ENCODE measurements at regions not wholly inside any gene's neighbourhood (a gene's known extent, or its start where the extent isn't known, plus 50 kb on each side); places are given as distances from the start of the nearest gene placed in this dataset.

DNA sequence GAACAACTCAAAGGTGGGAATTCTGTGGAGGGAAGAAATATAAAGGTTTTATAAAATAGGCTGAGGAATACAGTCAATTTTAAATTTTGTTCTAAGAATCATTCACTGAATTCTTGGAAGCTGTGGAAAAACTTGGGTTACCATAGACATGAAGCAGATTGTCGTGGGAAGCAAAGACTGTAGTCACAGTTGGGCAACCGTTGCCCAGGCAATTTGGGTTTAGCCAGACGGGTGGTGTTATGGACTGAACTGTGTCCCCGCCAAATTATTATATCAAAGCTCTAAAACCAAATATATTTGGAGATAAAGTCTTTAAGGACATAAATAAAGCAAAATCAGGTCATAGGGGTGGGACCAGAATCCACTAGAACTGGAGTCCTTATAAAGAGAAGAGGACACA lies 463.7 kb upstream of the CTNND2 start:
- no peak overlapping the region for H3K27ac Mint-ChIP-seq
- ChIA-PET POLR2A (no interaction called here), CTCF (no interaction called here)
- no peak for DNase-seq
- peaks cover 10% of the 10 kb centered on the region for H3K9me3 Mint-ChIP-seq
- no peaks in the 10 kb centered on the region for H3K4me1 Mint-ChIP-seq
- H3K36me3 Mint-ChIP-seq (ENCODE audit: low read depth): no peaks in the 10 kb centered on the region
- no peak overlapping the region for H3K4me3 Mint-ChIP-seq
- H3K27me3 Mint-ChIP-seq: no peaks in the 10 kb centered on the region

DNA sequence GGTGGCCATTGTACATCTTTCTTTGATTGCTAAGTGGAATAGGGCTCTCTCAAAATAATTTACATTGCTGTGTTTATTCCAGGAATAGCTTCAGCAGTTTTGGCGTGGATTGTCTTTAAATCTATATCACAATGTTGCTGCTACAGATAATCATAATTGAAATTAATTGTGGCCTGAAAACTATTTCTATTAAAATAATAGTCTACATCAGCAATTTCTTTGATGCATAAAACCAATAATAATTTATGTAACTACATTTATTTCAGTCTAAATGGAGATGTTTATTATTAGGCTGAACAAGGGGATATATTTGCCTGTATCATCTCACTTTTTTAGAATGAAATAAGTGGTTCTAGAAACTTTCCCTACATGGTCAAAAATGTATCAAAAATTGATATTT lies 456.0 kb upstream of the CTNND2 start:
- H3K9me3 Mint-ChIP-seq: peaks cover 11% of the 10 kb centered on the region
- CTCF ChIA-PET: no interaction called here
- H3K36me3 Mint-ChIP-seq (ENCODE audit: low read depth): no peaks in the 10 kb centered on the region
- POLR2A ChIA-PET: no interaction called here
- no peaks in the 10 kb centered on the region for H3K4me1 Mint-ChIP-seq
- no peaks in the 10 kb centered on the region for H3K27me3 Mint-ChIP-seq
- H3K27ac Mint-ChIP-seq: no peak overlapping the region
- no peak overlapping the region for H3K4me3 Mint-ChIP-seq
- DNase-seq: no peak

GRCh38 chr5:12358371-12359090 lies 454.3 kb upstream of the CTNND2 start:
- no peak overlapping the region for H3K27ac Mint-ChIP-seq
- no peak for DNase-seq
- no peaks in the 10 kb centered on the region for H3K36me3 Mint-ChIP-seq (ENCODE audit: low read depth)
- POLR2A ChIA-PET: no interaction called here
- no peaks in the 10 kb centered on the region for H3K4me1 Mint-ChIP-seq
- H3K9me3 Mint-ChIP-seq: peaks cover 14% of the 10 kb centered on the region
- no peak overlapping the region for H3K4me3 Mint-ChIP-seq
- CTCF ChIA-PET: no interaction called here
- no peaks in the 10 kb centered on the region for H3K27me3 Mint-ChIP-seq

DNA sequence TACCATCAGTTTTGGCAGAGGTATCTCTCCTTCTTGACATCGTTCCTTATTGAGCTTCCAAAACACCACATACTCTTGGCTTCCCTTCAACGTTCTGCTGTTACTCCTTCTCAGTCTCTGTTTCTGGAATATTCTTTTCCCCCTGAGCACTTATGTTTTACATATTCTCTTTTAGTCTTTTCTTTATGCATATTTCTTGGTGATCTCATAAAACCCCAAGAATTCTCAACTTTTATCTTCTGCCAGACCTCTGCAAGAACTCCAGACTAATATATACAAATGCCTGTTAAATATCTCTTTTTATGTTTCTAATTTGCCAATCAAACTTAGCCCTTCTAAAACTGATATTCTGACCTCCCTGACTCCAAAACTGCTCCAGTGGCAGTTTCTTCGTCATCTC lies 453.4 kb upstream of the CTNND2 start:
- H3K27me3 Mint-ChIP-seq: no peaks in the 10 kb centered on the region
- ChIA-PET POLR2A (no interaction called here), CTCF (no interaction called here)
- peaks cover 14% of the 10 kb centered on the region for H3K9me3 Mint-ChIP-seq
- no peaks in the 10 kb centered on the region for H3K36me3 Mint-ChIP-seq (ENCODE audit: low read depth)
- H3K27ac Mint-ChIP-seq: no peak overlapping the region
- H3K4me3 Mint-ChIP-seq: no peak overlapping the region
- no peaks in the 10 kb centered on the region for H3K4me1 Mint-ChIP-seq
- no peak for DNase-seq

DNA sequence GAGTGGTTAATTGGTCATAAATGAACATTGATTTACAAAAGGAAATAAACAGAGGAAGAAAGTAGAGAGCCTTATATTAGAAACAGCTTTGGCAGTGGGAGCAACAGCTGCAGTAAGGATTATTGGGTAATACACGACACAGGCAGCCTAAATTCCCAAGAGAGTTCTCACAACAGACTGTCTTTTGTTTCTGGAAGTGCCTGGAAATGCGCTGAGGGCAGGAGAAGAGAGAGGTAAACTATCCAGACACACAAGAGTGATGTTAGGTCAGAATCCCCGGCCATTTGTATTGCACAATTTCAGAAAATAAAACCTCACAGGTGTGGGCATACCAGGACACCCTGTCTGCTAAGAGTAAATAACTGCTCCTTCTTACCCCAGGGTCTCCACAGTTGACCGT lies 450.4 kb upstream of the CTNND2 start:
- Mint-ChIP-seq H3K9me3 (peaks cover 28% of the 10 kb centered on the region), H3K27me3 (no peaks in the 10 kb centered on the region), H3K4me3 (no peak overlapping the region), H3K27ac (no peak overlapping the region), H3K4me1 (no peaks in the 10 kb centered on the region), H3K36me3 (ENCODE audit: low read depth) (no peaks in the 10 kb centered on the region)
- no peak for DNase-seq
- POLR2A ChIA-PET: no interaction called here
- CTCF ChIA-PET: no interaction called here

- Mint-ChIP-seq H3K36me3 (ENCODE audit: low read depth) (no peaks in the 10 kb centered on the region), H3K9me3 (peaks cover 11% of the 10 kb centered on the region), H3K27ac (no peak overlapping the region), H3K27me3 (no peaks in the 10 kb centered on the region), H3K4me3 (no peak overlapping the region), H3K4me1 (no peaks in the 10 kb centered on the region)
- DNase-seq: no peak
- ChIA-PET POLR2A (no interaction called here), CTCF (no interaction called here)
Measured at GRCh38 chr5:12343558-12343957, 439.3 kb upstream of the CTNND2 start.

DNA sequence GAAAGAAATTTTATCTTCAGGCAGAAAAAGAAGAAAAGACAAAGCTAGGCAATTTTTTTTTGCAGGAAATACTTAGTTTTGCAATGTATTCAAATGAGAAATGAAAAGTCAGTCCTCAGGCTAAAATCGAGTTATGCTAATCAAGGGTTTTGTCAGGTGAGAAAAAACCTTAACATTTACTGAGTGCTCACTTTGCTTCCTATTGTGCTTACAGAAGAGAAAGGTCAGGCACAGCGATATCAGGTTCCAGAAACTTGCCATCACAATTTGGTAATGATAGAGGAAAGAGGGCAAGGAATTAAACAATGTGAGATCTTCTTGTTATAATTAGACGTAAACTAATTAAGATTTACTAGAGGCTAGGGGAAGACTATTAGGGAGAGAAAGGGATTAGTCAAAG lies 431.7 kb upstream of the CTNND2 start:
- no peaks in the 10 kb centered on the region for H3K27me3 Mint-ChIP-seq

GRCh38 chr5:12332480-12332879 lies 428.2 kb upstream of the CTNND2 start:
- Mint-ChIP-seq H3K27me3 (no peaks in the 10 kb centered on the region), H3K4me1 (no peaks in the 10 kb centered on the region), H3K4me3 (no peak overlapping the region), H3K36me3 (ENCODE audit: low read depth) (no peaks in the 10 kb centered on the region), H3K9me3 (peaks cover 7% of the 10 kb centered on the region), H3K27ac (no peak overlapping the region)
- ChIA-PET POLR2A (no interaction called here), CTCF (no interaction called here)
- no peak for DNase-seq

More for the DNA sequence above, 431.7 kb upstream of the CTNND2 start:
- Mint-ChIP-seq H3K4me3 (no peak overlapping the region), H3K36me3 (ENCODE audit: low read depth) (no peaks in the 10 kb centered on the region), H3K27ac (no peak overlapping the region), H3K4me1 (no peaks in the 10 kb centered on the region), H3K9me3 (peaks cover 11% of the 10 kb centered on the region)
- CTCF ChIA-PET: no interaction called here
- no peak for DNase-seq
- POLR2A ChIA-PET: no interaction called here

GRCh38 chr5:12330993-12331588 lies 426.8 kb upstream of the CTNND2 start:
- Mint-ChIP-seq H3K9me3 (peaks cover 7% of the 10 kb centered on the region), H3K27ac (no peak overlapping the region)
- CTCF ChIA-PET: no interaction called here

DNA sequence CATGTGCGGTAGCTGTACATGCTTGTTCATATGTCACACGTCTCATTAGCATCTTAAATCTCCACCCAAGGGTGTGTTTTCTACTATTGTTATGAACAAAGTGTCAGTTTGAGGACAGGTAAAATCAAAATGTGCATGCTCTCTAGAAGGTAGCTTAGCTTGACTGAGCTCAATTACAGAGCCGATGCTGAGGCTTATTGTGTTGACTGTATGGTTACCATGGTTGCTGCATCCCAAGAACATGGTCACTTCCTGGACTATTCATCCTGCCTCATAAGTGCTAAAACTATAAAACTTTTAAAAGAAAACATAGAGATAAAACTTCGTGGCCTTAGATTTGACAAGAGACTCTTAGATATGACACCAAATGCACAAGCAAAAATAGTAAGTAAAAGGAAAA lies 426.1 kb upstream of the CTNND2 start:
- no peak overlapping the region for H3K27ac Mint-ChIP-seq
- no peaks in the 10 kb centered on the region for H3K27me3 Mint-ChIP-seq
- H3K9me3 Mint-ChIP-seq: peaks cover 5% of the 10 kb centered on the region
- CTCF ChIA-PET: no interaction called here
- no peaks in the 10 kb centered on the region for H3K4me1 Mint-ChIP-seq
- no peak overlapping the region for H3K4me3 Mint-ChIP-seq
- POLR2A ChIA-PET: no interaction called here
- H3K36me3 Mint-ChIP-seq (ENCODE audit: low read depth): no peaks in the 10 kb centered on the region
- DNase-seq: no peak

More at GRCh38 chr5:12330993-12331588, 426.8 kb upstream of the CTNND2 start:
- Mint-ChIP-seq H3K36me3 (ENCODE audit: low read depth) (no peaks in the 10 kb centered on the region), H3K27me3 (no peaks in the 10 kb centered on the region), H3K4me1 (no peaks in the 10 kb centered on the region), H3K4me3 (no peak overlapping the region)
- POLR2A ChIA-PET: no interaction called here
- DNase-seq: no peak

GRCh38 chr5:12323637-12324229 lies 419.5 kb upstream of the CTNND2 start:
- Mint-ChIP-seq H3K4me3 (no peak overlapping the region), H3K36me3 (ENCODE audit: low read depth) (no peaks in the 10 kb centered on the region), H3K27ac (no peak overlapping the region), H3K9me3 (no peaks in the 10 kb centered on the region), H3K4me1 (no peaks in the 10 kb centered on the region), H3K27me3 (no peaks in the 10 kb centered on the region)
- ChIA-PET POLR2A (no interaction called here), CTCF (no interaction called here)
- DNase-seq: no peak

GRCh38 chr5:12322042-12322441 lies 417.8 kb upstream of the CTNND2 start:
- Mint-ChIP-seq H3K27ac (no peak overlapping the region), H3K4me3 (no peak overlapping the region), H3K36me3 (ENCODE audit: low read depth) (no peaks in the 10 kb centered on the region), H3K27me3 (no peaks in the 10 kb centered on the region), H3K4me1 (no peaks in the 10 kb centered on the region), H3K9me3 (no peaks in the 10 kb centered on the region)
- POLR2A ChIA-PET: no interaction called here
- CTCF ChIA-PET: no interaction called here
- DNase-seq: no peak

DNA sequence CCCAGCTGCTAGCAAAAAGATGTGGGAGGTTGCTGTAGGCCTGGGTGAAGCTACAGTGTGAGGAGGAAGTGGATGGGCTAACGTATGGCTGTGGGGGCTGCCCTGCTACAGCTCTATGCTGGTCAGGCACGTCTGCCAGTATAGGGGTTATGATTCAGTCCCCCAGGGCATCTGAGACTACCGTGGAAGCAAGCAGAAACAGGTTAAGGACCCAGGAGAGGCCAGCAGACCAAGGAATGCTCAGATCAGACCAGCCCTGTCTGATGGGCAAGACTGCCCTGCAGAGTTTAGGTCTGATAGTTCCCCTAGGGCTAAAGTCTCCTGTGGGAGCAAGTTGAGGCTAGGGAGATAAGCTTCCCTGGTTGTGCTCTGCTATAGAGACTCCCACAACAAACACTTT lies 416.1 kb upstream of the CTNND2 start:
- Mint-ChIP-seq H3K36me3 (ENCODE audit: low read depth) (no peaks in the 10 kb centered on the region), H3K4me3 (no peak overlapping the region), H3K4me1 (no peaks in the 10 kb centered on the region), H3K27me3 (no peaks in the 10 kb centered on the region), H3K9me3 (no peaks in the 10 kb centered on the region), H3K27ac (no peak overlapping the region)
- CTCF ChIA-PET: no interaction called here
- POLR2A ChIA-PET: no interaction called here
- DNase-seq: no peak

DNA sequence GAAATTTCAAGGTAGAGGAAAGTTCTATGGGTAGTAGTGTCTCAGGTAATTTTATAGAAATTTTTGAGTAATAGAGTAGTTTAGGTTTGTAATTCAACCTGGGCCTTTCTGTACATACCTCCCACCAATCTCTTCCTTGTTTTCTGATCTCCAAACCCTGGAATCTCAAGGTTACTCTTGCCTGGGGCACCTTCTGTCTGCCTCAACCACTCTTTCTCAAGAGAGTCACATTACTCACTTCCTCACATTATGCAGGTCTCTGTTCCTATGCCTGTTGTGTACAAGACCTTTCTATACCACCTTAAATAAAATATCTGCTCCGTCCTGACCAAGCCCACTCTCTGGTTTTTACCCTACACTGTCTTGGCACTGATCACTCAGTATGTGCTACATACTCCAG lies 412.6 kb upstream of the CTNND2 start:
- no peak for DNase-seq
- no peaks in the 10 kb centered on the region for H3K27me3 Mint-ChIP-seq
- CTCF ChIA-PET: no interaction called here
- no peaks in the 10 kb centered on the region for H3K9me3 Mint-ChIP-seq
- POLR2A ChIA-PET: no interaction called here
- no peaks in the 10 kb centered on the region for H3K4me1 Mint-ChIP-seq
- H3K27ac Mint-ChIP-seq: no peak overlapping the region
- H3K4me3 Mint-ChIP-seq: no peak overlapping the region
- H3K36me3 Mint-ChIP-seq (ENCODE audit: low read depth): no peaks in the 10 kb centered on the region

Data from activated CD4-positive, alpha-beta memory T cell treated with anti-CD3 and anti-CD28 coated beads, Interleukin-2, amount 10 ng/mL, durations not matched to agents 7 days and 5 days (primary cell).